GM13977 (cell line): ENCODE measurements at regions not wholly inside any gene's neighbourhood (a gene's known extent, or its start where the extent isn't known, plus 50 kb on each side); places are given as distances from the start of the nearest gene placed in this dataset.

Experiments used
- DNase-seq: peaks from one replicate; pipeline ENCODE4 v3.0.0; 2012; ENCODE audit warnings: low spot score
- CTCF ChIP-seq: IDR thresholded peaks from 2 replicates; pipeline ENCODE4 v1.5.1; 2012; ENCODE audit warnings: mild to moderate bottlenecking, control low read depth; ENCODE audit not compliant: insufficient read depth; ENCODE audit errors: extremely low read depth, missing control alignments
- in situ Hi-C: fragments of 300-500 bp; cut with MboI; formaldehyde crosslinking; loops from one replicate; pipeline ENCODE4 v1.12.0; 2022; ENCODE audit warnings: low sequenced_read_pairs, low pct_unique_long_range_greater_than_20kb, mixed read lengths, inconsistent platforms; ENCODE audit not compliant: unreplicated experiment

- DNase-seq, result peak; percentile 31
- in situ Hi-C loops, result loop anchor here (5.0 to 10.0 kb wide), 2 partner anchors 260 to 467 kb away; no protein-coding TSS in a partner anchor
- peak; percentile 78 for TF ChIP-seq CTCF
Measured at GRCh38 chr2:136384531-136385303, 266.8 kb upstream of the CXCR4 start.

GRCh38 chr2:136383167-136383566, 265.2 kb upstream of the CXCR4 start:
- TF ChIP-seq CTCF, result no peak
- in situ Hi-C loops, result loop anchor here (5.0 to 10.0 kb wide), 2 partner anchors 258 to 466 kb away; no protein-coding TSS in a partner anchor
- DNase-seq, result no peak

GRCh38 chr2:136381722-136382633, 264.0 kb upstream of the CXCR4 start:
- TF ChIP-seq CTCF, result no peak
- in situ Hi-C loops, result loop anchor here (5.0 to 10.0 kb wide), 2 partner anchors 257 to 465 kb away; no protein-coding TSS in a partner anchor
- DNase-seq, result peak; percentile 49

- no peak for DNase-seq
- no peak for TF ChIP-seq CTCF
- in situ Hi-C loops, result loop anchor here (5.0 to 10.0 kb wide), 2 partner anchors 256 to 464 kb away; no protein-coding TSS in a partner anchor
Measured at GRCh38 chr2:136381245-136381644, 263.3 kb upstream of the CXCR4 start.

GRCh38 chr2:136378712-136379595, 261.0 kb upstream of the CXCR4 start:
- peak; percentile 83 for TF ChIP-seq CTCF

More at GRCh38 chr2:136378712-136379595, 261.0 kb upstream of the CXCR4 start:
- peak; percentile 43 for DNase-seq
- in situ Hi-C loops, result no loop called here
